GM12878 (cell line): ENCODE measurements at regions not wholly inside any gene's neighbourhood (a gene's known extent, or its start where the extent isn't known, plus 50 kb on each side); places are given as distances from the start of the nearest gene placed in this dataset.

Source experiments
- CREM ChIP-seq: IDR thresholded peaks from 2 replicates; pipeline ENCODE4 v1.6.1; 2014; ENCODE audit warnings: antibody characterized with exemption, low read depth
- EP300 ChIP-seq, 2 experiments: fragments of 150-350 bp in 1 of 2; IDR thresholded peaks; 2 replicates each; pipeline ENCODE4 v1.6.1; 2011 to 2012; ENCODE audit warnings: low read depth in 2 of 2, low read length in 2 of 2, borderline replicate concordance in 1 of 2, improper control_type of control experiment in 1 of 2, inconsistent platforms in 1 of 2; ENCODE audit not compliant: control insufficient read depth in 1 of 2
- GABPA ChIP-seq: IDR thresholded peaks from 2 replicates; pipeline ENCODE4 v1.6.1; 2014; ENCODE audit warnings: antibody characterized with exemption, low read depth, mild to moderate bottlenecking, inconsistent platforms
- REST ChIP-seq: IDR thresholded peaks from 2 replicates; pipeline ENCODE4 v1.6.1; 2012; ENCODE audit warnings: mild to moderate bottlenecking, low read depth, low read length
- SIN3A ChIP-seq: IDR thresholded peaks from 2 replicates; pipeline ENCODE4 v1.6.1; 2012; ENCODE audit warnings: low read depth, low read length, improper control_type of control experiment
- SMC3 ChIP-seq: IDR thresholded peaks from 2 replicates; pipeline ENCODE4 v1.6.1; 2011; ENCODE audit warnings: low read length, improper control_type of control experiment, borderline replicate concordance
- ZBTB11 ChIP-seq: fragments of 450-650 bp; formaldehyde crosslinking; IDR thresholded peaks from 2 replicates; pipeline ENCODE4 v1.5.0; 2022; ENCODE audit warnings: mild to moderate bottlenecking, missing genetic modification characterization
- ZNF24 ChIP-seq: fragments of 450-650 bp; IDR thresholded peaks from 2 replicates; pipeline ENCODE4 v1.6.1; 2017; ENCODE audit warnings: antibody characterized with exemption, mild to moderate bottlenecking
- ZNF274 ChIP-seq: IDR thresholded peaks from one replicate; pipeline ENCODE4 v1.8.0; 2011; ENCODE audit not compliant: insufficient read length, insufficient read depth

GRCh38 chr10:31679936-31680335 lies 248.7 kb downstream of the ARHGAP12 start (continued):
- no peak for TF ChIP-seq ZBTB11 (CRISPR knock-in tag)
- TF ChIP-seq EP300 (IDR thresholded peaks at IDR 0.05; ENCODE audit: borderline replicate concordance in 1 of 2, control insufficient read depth in 1 of 2, low read depth in 2 of 2, low read length in 2 of 2): no peak
- TF ChIP-seq REST: no peak
- no peak for TF ChIP-seq GABPA
- TF ChIP-seq SIN3A: no peak
- no peak for TF ChIP-seq ZNF274
- no peak for TF ChIP-seq SMC3
- TF ChIP-seq CREM: no peak
- TF ChIP-seq ZNF24: no peak
